ENCODE measurements at regions not wholly inside any gene's neighbourhood (a gene's known extent, or its start where the extent isn't known, plus 50 kb on each side); places are given as distances from the start of the nearest gene placed in this dataset.

- TF ChIP-seq CTCF (IDR thresholded peaks at IDR 0.05) (no peak), POLR2A (IDR thresholded peaks at IDR 0.05) (no peak)
Observed at GRCh38 chr9:129380961-129381401, 202.9 kb upstream of the IER5L start.
